K562 (cell line): ENCODE measurements at regions not wholly inside any gene's neighbourhood (a gene's known extent, or its start where the extent isn't known, plus 50 kb on each side); places are given as distances from the start of the nearest gene placed in this dataset.

Experiments used
- ATAC-seq: fragments of 200-7000 bp; cut with Tn5 transposase; 3 replicates; pipeline ENCODE4 v1.9.1; 2020; ENCODE audit warnings: moderate library complexity
- BruUV-seq: library from RNA; stranded (reverse); fragments of 400-500 nt; replicated peaks from 2 replicates; lab custom pipeline; 2021; lab: Mats Ljungman, UMichigan
- CTCF ChIA-PET: fragments of 300-600 bp; formaldehyde crosslinking; extraction: SDS; loops from one replicate; lab custom pipeline; 2021; ENCODE audit warnings: low intra/inter-chr PET ratio; lab: Yijun Ruan, JAX
- POLR2A ChIA-PET: fragments of 300-600, 350-650 bp; sonication (Branson Sonifier 250); formaldehyde crosslinking; extraction: SDS; loops from one replicate; lab custom pipeline; 2021; ENCODE audit warnings: antibody characterized with exemption, inconsistent platforms; lab: Yijun Ruan, JAX
- DNase-seq, 4 experiments: peaks; one replicate each; pipeline versions ENCODE4 v3.0.0 to v3.0.0-alpha.2; 2011 to 2018; ENCODE audit warnings: low spot score in 3 of 4, mixed read lengths in 3 of 4; ENCODE audit errors: extremely low read depth in 1 of 4
- FAIRE-seq: peaks from 2 replicates; lab custom pipeline; 2011; peaks lifted over from hg19 to GRCh38; lab: Jason Lieb, UNC
- H2AFZ ChIP-seq: 2 replicates; pipeline ENCODE4 v1.6.0; 2011; ENCODE audit warnings: low read depth, low read length, control low read depth, inconsistent platforms
- H3K27ac ChIP-seq: fragments of 200-600 bp; 3 replicates; pipeline ENCODE4 v1.8.0; 2011; ENCODE audit warnings: low read depth, mild to moderate bottlenecking, control low read depth, inconsistent platforms, low read length, moderate library complexity, mixed read lengths; ENCODE audit errors: extremely low read depth
- H3K27me3 ChIP-seq, 2 experiments: fragments of 300-600 bp in 1 of 2; 2 replicates in 1 of 2; 3 replicates in 1 of 2; pipeline versions ENCODE4 v1.6.0 to v1.8.0; 2011; ENCODE audit warnings: inconsistent platforms in 2 of 2, low read length in 2 of 2, mild to moderate bottlenecking in 1 of 2, mixed read lengths in 1 of 2, moderate library complexity in 1 of 2; ENCODE audit not compliant: control insufficient read depth in 2 of 2, insufficient read depth in 2 of 2
- H3K36me3 ChIP-seq: fragments of 300-600 bp; 3 replicates; pipeline ENCODE4 v1.8.0; 2011; ENCODE audit warnings: mild to moderate bottlenecking, low read length, inconsistent platforms; ENCODE audit not compliant: control insufficient read depth, insufficient read depth
- H3K4me1 ChIP-seq, 2 experiments: fragments of 200-600 bp in 1 of 2; replicated peaks in 1 of 2; 2 replicates in 1 of 2; 3 replicates in 1 of 2; pipeline versions ENCODE4 v1.5.1 to v1.8.0; 2011; ENCODE audit warnings: inconsistent platforms in 2 of 2, low read length in 2 of 2, mild to moderate bottlenecking in 1 of 2, mixed read lengths in 1 of 2, moderate library complexity in 1 of 2; ENCODE audit not compliant: control insufficient read depth in 2 of 2, insufficient read depth in 2 of 2
- H3K4me2 ChIP-seq: 2 replicates; pipeline ENCODE4 v1.6.1; 2011; ENCODE audit warnings: low read length, control low read depth, inconsistent platforms, mixed read lengths; ENCODE audit not compliant: insufficient read depth
- H3K4me3 ChIP-seq: fragments of 200-600 bp; sonication (generic), shearing (Covaris generic); 2 replicates; pipeline ENCODE4 v1.5.1; 2016; ENCODE audit warnings: control low read depth, inconsistent platforms
- H3K79me2 ChIP-seq: fragments of 200-600 bp; 3 replicates; pipeline ENCODE4 v1.8.0; 2011; ENCODE audit warnings: low read length, inconsistent platforms; ENCODE audit not compliant: control insufficient read depth, insufficient read depth
- H3K9ac ChIP-seq, 2 experiments: 2 replicates each; pipeline versions ENCODE4 v1.6.0 to v1.6.1; 2011; ENCODE audit warnings: low read depth in 2 of 2, low read length in 2 of 2, control low read depth in 1 of 2, inconsistent platforms in 1 of 2, mild to moderate bottlenecking in 1 of 2, mixed read lengths in 1 of 2; ENCODE audit not compliant: insufficient read depth in 1 of 2
- H3K9me1 ChIP-seq: one replicate; pipeline ENCODE4 v1.6.0; 2011; ENCODE audit warnings: inconsistent platforms, mild to moderate bottlenecking, low read length, moderate library complexity; ENCODE audit not compliant: control insufficient read depth, insufficient read depth
- H3K9me3 ChIP-seq: replicated peaks from 2 replicates; pipeline ENCODE4 v1.5.1; 2011; ENCODE audit warnings: low read depth, low read length, inconsistent platforms; ENCODE audit not compliant: control insufficient read depth, insufficient read depth
- H4K20me1 ChIP-seq: replicated peaks from 2 replicates; pipeline ENCODE4 v1.6.1; 2011; ENCODE audit warnings: low read length, inconsistent platforms, mixed read lengths; ENCODE audit not compliant: control insufficient read depth, insufficient read depth
- AFF4 ChIP-seq: sonication (generic); formaldehyde crosslinking; IDR thresholded peaks from 2 replicates; pipeline ENCODE4 v1.8.0; 2023; ENCODE audit warnings: mild to moderate bottlenecking, missing genetic modification reagents
- BHLHE40 ChIP-seq: IDR thresholded peaks from 2 replicates; pipeline ENCODE4 v1.6.1; 2011; ENCODE audit warnings: low read length, improper control_type of control experiment
- EP300 ChIP-seq: IDR thresholded peaks from 2 replicates; pipeline ENCODE4 v1.6.1; 2012; ENCODE audit warnings: low read length, improper control_type of control experiment
- GTF2A2 ChIP-seq: IDR thresholded peaks from 2 replicates; pipeline ENCODE4 v1.6.1; 2016; ENCODE audit warnings: mild to moderate bottlenecking, missing genetic modification characterization, missing compliant biosample characterization
- IRF1 ChIP-seq: sonication (generic); formaldehyde crosslinking; IDR thresholded peaks from 2 replicates; pipeline ENCODE4 v1.8.0; 2022; ENCODE audit warnings: missing genetic modification reagents, mild to moderate bottlenecking, borderline replicate concordance
- MCM3 ChIP-seq: fragments of 450-650 bp; IDR thresholded peaks from 2 replicates; pipeline ENCODE4 v1.6.1; 2016
- MED1 ChIP-seq: sonication (generic); formaldehyde crosslinking; IDR thresholded peaks from 2 replicates; pipeline ENCODE4 v1.8.1; 2023; ENCODE audit warnings: missing genetic modification reagents, borderline replicate concordance
- NFIC ChIP-seq: fragments of 450-650 bp; IDR thresholded peaks from 2 replicates; pipeline ENCODE4 v1.6.1; 2017; ENCODE audit warnings: mild to moderate bottlenecking, inconsistent platforms
- NFXL1 ChIP-seq: fragments of 450-650 bp; formaldehyde crosslinking; IDR thresholded peaks from 2 replicates; pipeline ENCODE4 v1.4.0; 2021; ENCODE audit warnings: mild to moderate bottlenecking
- SMAD3 ChIP-seq: fragments of 450-650 bp; formaldehyde crosslinking; conservative IDR thresholded peaks from 2 replicates; pipeline ENCODE4 v1.4.0; 2020; ENCODE audit warnings: mild to moderate bottlenecking
- SRSF9 ChIP-seq: fragments of 200-400 bp; formaldehyde crosslinking; IDR thresholded peaks from 2 replicates; pipeline ENCODE4 v1.6.1; 2017; ENCODE audit warnings: low read depth, low read length, borderline replicate concordance
- ZNF253 ChIP-seq: fragments of 250-450 bp; sonication (Bioruptor Pico); conservative IDR thresholded peaks from 2 replicates; pipeline ENCODE4 v1.6.1; 2021; ENCODE audit warnings: mild to moderate bottlenecking
- ZNF347 ChIP-seq: fragments of 450-650 bp; formaldehyde crosslinking; IDR thresholded peaks from 2 replicates; pipeline ENCODE4 v1.4.0; 2020; ENCODE audit warnings: low read depth, mild to moderate bottlenecking, moderate library complexity
- ZNF41 ChIP-seq: fragments of 250-450 bp; sonication (Bioruptor Pico); conservative IDR thresholded peaks from 2 replicates; pipeline ENCODE4 v1.4.0; 2020; ENCODE audit warnings: mild to moderate bottlenecking
- ZNF444 ChIP-seq: fragments of 250-450 bp; sonication (Bioruptor Pico); IDR thresholded peaks from 2 replicates; pipeline ENCODE4 v1.4.0; 2020; ENCODE audit warnings: mild to moderate bottlenecking, moderate library complexity
- WGBS: fragments of 100-300 bp; shearing (Covaris generic); methylation state at CpG from one replicate; pipeline ENCODE4 v1.1.6; 2016; ENCODE audit warnings: low coverage, mixed read lengths; ENCODE audit not compliant: insufficient coverage; ENCODE audit errors: missing lambda C conversion rate; 5-methylcytosine and 5-hydroxymethylcytosine counted together
- in situ Hi-C: fragments of 300-500 bp; cut with MboI; formaldehyde crosslinking; loops from 4 replicates; pipeline ENCODE4 v1.15.0; 2018; ENCODE audit warnings: inconsistent platforms, mixed read lengths
- intact Hi-C: fragments of 100-400 bp; cut with micrococcal nuclease; formaldehyde crosslinking; loops from 2 replicates; pipeline ENCODE4 v1.14.2; 2022

GRCh38 chr2:234251326-234252271 lies 201.1 kb downstream of the SPP2 start:
- ATAC-seq (no peak), DNase-seq (no peak), FAIRE-seq (no peak)
- no peak overlapping the region for H3K9ac ChIP-seq
- intact Hi-C loops = no loop called here
- no peaks in the 10 kb centered on the region for H3K9me3 ChIP-seq
- ChIA-PET POLR2A (interaction anchor here (0.6 kb wide), 1 partner anchor 16 kb away, joined by 3 read pairs; no protein-coding TSS in a partner anchor), CTCF (no interaction called here)
- no peaks in the 10 kb centered on the region for H3K36me3 ChIP-seq
- no peaks in the 10 kb centered on the region for H3K9me1 ChIP-seq
- no peak overlapping the region for H3K4me2 ChIP-seq
- H3K27ac ChIP-seq = no peak overlapping the region
- H3K27me3 ChIP-seq = no peaks in the 10 kb centered on the region
- no peaks in the 10 kb centered on the region for H3K79me2 ChIP-seq
- H2AFZ ChIP-seq = no peak overlapping the region
- H4K20me1 ChIP-seq = no peaks in the 10 kb centered on the region
- BruUV-seq = no TSS peak
- no peak overlapping the region for H3K4me3 ChIP-seq
- in situ Hi-C loops = no loop called here
- H3K4me1 ChIP-seq = no peaks in the 10 kb centered on the region
- no peak for TF ChIP-seq IRF1 (CRISPR knock-in tag)
- no peak for TF ChIP-seq SRSF9
- TF ChIP-seq BHLHE40 = no peak
- no peak for TF ChIP-seq EP300
- no peak for TF ChIP-seq NFXL1 (CRISPR knock-in tag)
- TF ChIP-seq ZNF253 = no peak
- no peak for TF ChIP-seq NFIC
- TF ChIP-seq ZNF444 (CRISPR knock-in tag) = no peak
- no peak for TF ChIP-seq MED1 (CRISPR knock-in tag)
- TF ChIP-seq AFF4 (CRISPR knock-in tag) = no peak
- no peak for TF ChIP-seq ZNF41 (CRISPR knock-in tag)
- TF ChIP-seq SMAD3 = no peak
- TF ChIP-seq MCM3 = no peak
- no peak for TF ChIP-seq GTF2A2 (tag)
- TF ChIP-seq ZNF347 (CRISPR knock-in tag) = no peak
- 1% methylated on average over 7 of the region's 8 CpGs for WGBS
